ENCODE measurements at regions not wholly inside any gene's neighbourhood (a gene's known extent, or its start where the extent isn't known, plus 50 kb on each side); places are given as distances from the start of the nearest gene placed in this dataset.

GRCh38 chrX:5632887-5633286 is 595.8 kb downstream of the NLGN4X start:
- Histone ChIP-seq H3K79me1 (ENCODE audit: low read depth in 1 of 2, low read length in 2 of 2) (no peaks in the 10 kb centered on the region), H3K4ac (ENCODE audit: low read depth, low read length) (no peak overlapping the region), H3K4me2 (ENCODE audit: low read depth, low read length) (no peak overlapping the region), H2AK9ac (replicated peaks; ENCODE audit: low read depth, low read length, poor library complexity) (no peak overlapping the region), H3K9ac (ENCODE audit: low read depth, low read length) (no peak overlapping the region), H3K4me1 (ENCODE audit: control insufficient read depth, insufficient read depth, low read length) (no peaks in the 10 kb centered on the region), H4K8ac (ENCODE audit: low read depth in 2 of 2, low read length in 2 of 2) (no peak overlapping the region), H4K91ac (ENCODE audit: insufficient read depth, low read depth, low read length) (no peak overlapping the region), H3K14ac (replicated peaks; ENCODE audit: low read depth, low read length) (no peak overlapping the region), H3K23ac (ENCODE audit: low read depth, low read length) (no peak overlapping the region), H2BK120ac (ENCODE audit: low read depth, low read length) (no peak overlapping the region), H3K27me3 (ENCODE audit: control insufficient read depth, insufficient read depth, low read length) (no peaks in the 10 kb centered on the region), H2AFZ (replicated peaks; ENCODE audit: low read length, poor library complexity) (no peak overlapping the region), H4K20me1 (ENCODE audit: insufficient read depth, low read length) (no peaks in the 10 kb centered on the region), H3K9me1 (ENCODE audit: insufficient read depth, low read length) (no peaks in the 10 kb centered on the region), H3K9me3 (ENCODE audit: control insufficient read depth, insufficient read depth, low read length) (peaks cover 14% of the 10 kb centered on the region), H2AK5ac (ENCODE audit: low read depth, low read length) (no peak overlapping the region), H2BK5ac (ENCODE audit: low read depth, low read length, poor library complexity, severe bottlenecking) (no peak overlapping the region), H3K4me3 (ENCODE audit: insufficient read depth, low read depth, low read length) (no peak overlapping the region), H3K36me3 (ENCODE audit: control insufficient read depth, insufficient read depth, low read length) (no peaks in the 10 kb centered on the region), H3K56ac (ENCODE audit: extremely low read depth, insufficient read depth, low read length) (no peak overlapping the region), H3K18ac (ENCODE audit: low read depth, low read length) (no peak overlapping the region), H2BK15ac (ENCODE audit: low read depth, low read length) (no peak overlapping the region), H3K27ac (ENCODE audit: insufficient read depth, low read length) (no peak overlapping the region), H2BK20ac (ENCODE audit: low read depth, low read length) (no peak overlapping the region), H4K5ac (ENCODE audit: low read depth, low read length) (no peak overlapping the region)
- ATAC-seq (ENCODE audit: low read depth) (no peak), DNase-seq (no peak)
- in situ Hi-C loops (cut with MboI; ENCODE audit: low sequenced_read_pairs): no loop called here
- TF ChIP-seq MAFK (IDR thresholded peaks at IDR 0.05; ENCODE audit: low read depth, low read length): peak; percentile 72
- TF ChIP-seq NFE2L2 (IDR thresholded peaks at IDR 0.05; ENCODE audit: low read depth, low read length): no peak
- dilution Hi-C loops (cut with HindIII; ENCODE audit: low sequenced_read_pairs, unreplicated experiment): no loop called here
- ChIA-PET POLR2A (ENCODE audit: unreplicated experiment) (no interaction called here), CTCF (no interaction called here)
- no TSS peak for BruUV-seq (replicated peaks)
- intact Hi-C loops (cut with micrococcal nuclease): no loop called here

Data from IMR-90 (cell line).